ENCODE measurements at regions not wholly inside any gene's neighbourhood (a gene's known extent, or its start where the extent isn't known, plus 50 kb on each side); places are given as distances from the start of the nearest gene placed in this dataset.

GRCh38 chr3:152938974-152939636 lies 104.2 kb downstream of the P2RY1 start:
- peak in 1 of 2 donors; percentile 10 for TF ChIP-seq CTCF (conservative IDR thresholded peaks at IDR 0.05 in 1 of 2, IDR thresholded peaks at IDR 0.05 in 1 of 2; ENCODE audit: low read depth in 1 of 2, low read length in 2 of 2)
- TF ChIP-seq EZH2 (IDR thresholded peaks at IDR 0.05; ENCODE audit: low read length, missing control alignments): no peak

All from fibroblast of lung (primary cell).